ENCODE measurements at regions not wholly inside any gene's neighbourhood (a gene's known extent, or its start where the extent isn't known, plus 50 kb on each side); places are given as distances from the start of the nearest gene placed in this dataset.

GRCh38 chr10:36175954-36176353 lies 533.9 kb upstream of the FZD8 start:
- TF ChIP-seq CTCF (IDR thresholded peaks at IDR 0.05) (no peak), POLR2A (IDR thresholded peaks at IDR 0.05) (no peak), POLR2AphosphoS5 (IDR thresholded peaks at IDR 0.05) (no peak)
